ENCODE measurements at regions not wholly inside any gene's neighbourhood (a gene's known extent, or its start where the extent isn't known, plus 50 kb on each side); places are given as distances from the start of the nearest gene placed in this dataset.

- no peak for DNase-seq
Measured at GRCh38 chrX:10047631-10048030, 80.5 kb downstream of the CLDN34 start.

DNA sequence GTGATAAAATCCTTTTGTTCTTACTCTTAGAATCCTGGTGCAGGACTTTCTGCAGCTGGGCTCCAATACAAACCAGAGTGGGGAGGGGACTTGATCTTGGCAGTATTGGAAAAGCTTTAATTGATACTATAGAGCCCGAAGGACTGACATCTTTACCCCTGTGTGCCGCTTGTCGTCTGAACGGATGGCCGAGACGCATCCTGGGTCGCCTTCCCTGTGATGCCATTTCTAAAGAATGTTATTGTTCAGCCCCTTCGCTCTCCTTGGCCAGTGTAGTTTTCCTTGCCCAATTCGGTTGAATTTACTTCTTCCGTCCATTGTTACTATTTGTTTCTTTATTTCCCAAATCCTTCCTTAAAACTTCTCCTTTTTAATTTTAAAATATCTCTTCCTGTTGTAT, 80.9 kb downstream of the CLDN34 start:
- DNase-seq: no peak

DNA sequence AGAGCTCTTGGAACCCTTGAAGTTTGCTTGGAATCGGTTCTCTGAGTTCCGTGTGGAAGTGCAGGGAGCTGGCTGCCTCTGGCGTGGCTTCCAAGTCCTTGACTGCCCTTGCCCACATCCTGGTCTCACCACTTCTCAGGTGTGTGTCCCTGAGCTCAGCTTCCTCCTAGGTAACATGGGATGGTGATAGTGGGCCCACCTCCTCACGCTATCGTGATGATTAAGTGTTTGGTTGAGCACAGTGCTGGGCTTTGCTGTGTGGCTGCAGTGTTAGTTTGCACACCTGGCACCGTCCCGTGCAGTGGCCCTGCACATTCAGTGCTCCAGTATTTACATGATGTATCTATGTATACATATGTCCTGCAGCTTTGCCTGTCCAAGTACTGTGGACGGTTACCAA, 81.5 kb downstream of the CLDN34 start:
- DNase-seq: peak; percentile 70

DNA sequence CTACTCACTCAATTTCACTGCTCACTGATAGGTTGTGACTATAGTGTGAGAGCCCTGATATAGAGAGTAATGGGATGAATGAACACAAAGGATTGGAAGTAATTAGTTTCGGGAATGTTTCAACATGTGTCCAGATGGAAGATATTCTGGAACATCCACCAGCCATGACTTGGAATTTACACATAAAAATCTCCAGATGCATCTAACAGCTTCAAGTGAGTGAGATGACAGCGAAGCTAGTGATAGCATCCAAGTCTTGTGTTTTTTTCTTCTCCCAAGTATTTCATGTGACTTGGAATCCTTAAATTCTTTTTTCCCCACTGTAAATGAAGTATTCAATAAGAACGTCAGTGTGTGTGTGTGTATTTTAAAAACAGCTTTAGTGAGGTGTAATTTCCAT, 82.1 kb downstream of the CLDN34 start:
- no peak for DNase-seq

GRCh38 chrX:10050481-10050880, 83.3 kb downstream of the CLDN34 start:
- DNase-seq: no peak

DNA sequence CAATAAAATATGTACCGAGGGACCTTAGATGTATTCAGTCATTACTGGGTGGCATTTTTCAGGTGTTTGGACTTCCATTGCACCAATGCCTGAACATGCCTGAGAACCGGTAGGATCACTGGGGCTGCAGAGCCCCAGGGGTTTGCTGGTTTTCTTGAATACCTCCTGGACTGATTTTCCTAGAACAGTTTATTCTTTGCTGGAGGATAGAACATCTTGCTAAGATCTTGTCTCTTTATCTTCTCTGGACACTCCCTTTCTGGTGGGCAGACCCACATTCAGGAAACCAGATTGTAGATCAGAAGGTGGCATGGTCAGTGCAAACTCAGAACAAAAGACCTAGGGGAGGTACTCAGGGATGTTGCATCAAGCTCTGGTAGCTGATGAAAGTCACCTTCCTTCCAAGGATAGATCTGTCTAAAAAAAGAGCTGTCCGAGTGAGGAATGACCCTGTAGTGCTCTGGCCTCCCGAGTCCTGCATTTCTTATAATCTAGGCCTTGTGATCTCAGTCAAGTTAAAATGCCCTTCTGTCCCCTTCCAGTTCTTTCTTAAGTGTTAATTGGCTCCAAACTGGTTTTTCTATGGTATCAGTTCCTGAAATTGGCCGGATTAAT, 84.8 kb downstream of the CLDN34 start:
- DNase-seq: no peak

GRCh38 chrX:10052906-10053625, 85.9 kb downstream of the CLDN34 start:
- DNase-seq: no peak

GRCh38 chrX:10054396-10054795, 87.2 kb downstream of the CLDN34 start:
- DNase-seq: no peak

GRCh38 chrX:10055430-10055829, 88.3 kb downstream of the CLDN34 start:
- DNase-seq: no peak

GRCh38 chrX:10062352-10062751, 94.4 kb upstream of the CLCN4 start:
- DNase-seq: no peak

DNA sequence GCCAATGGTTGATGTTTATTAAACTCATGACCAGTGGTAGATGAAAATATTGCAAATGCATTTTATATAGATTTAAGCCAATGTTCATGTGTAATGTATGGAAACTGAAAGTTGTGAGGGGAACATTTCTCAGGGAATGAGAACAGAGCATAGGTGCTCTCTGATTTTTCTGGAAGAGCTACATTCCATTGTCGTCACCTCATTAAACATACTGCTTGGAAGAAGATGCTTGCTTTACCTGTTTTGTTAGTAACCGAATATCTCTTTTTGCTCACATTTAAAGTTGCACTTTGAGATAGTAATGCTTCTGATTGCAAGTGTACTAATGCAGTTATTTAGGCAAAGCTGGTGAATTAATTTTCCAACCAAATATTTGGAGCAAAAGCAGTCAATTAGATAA, 93.8 kb upstream of the CLCN4 start:
- DNase-seq: no peak

DNA sequence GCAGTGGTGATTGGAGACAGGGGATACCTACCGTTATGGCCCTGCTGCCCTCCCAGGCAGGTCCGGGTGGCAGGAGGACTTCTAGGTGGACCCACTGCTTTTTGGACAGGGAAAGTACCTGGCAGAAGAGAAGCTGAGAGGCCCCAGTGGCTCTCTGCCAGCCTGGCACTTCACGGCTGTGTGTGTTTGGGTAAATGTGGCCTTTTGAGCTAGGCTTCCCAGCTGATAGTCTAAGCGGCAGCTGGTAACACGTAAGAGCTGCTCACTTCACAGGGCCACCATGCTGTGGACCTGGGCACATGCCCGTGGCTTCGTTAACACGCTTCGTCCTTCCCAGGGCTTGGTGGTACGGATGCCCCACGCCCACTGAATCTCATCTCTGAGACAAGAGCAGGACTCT, 92.0 kb upstream of the CLCN4 start:
- no peak for DNase-seq

GRCh38 chrX:10070714-10071436, 85.9 kb upstream of the CLCN4 start:
- no peak for DNase-seq

DNA sequence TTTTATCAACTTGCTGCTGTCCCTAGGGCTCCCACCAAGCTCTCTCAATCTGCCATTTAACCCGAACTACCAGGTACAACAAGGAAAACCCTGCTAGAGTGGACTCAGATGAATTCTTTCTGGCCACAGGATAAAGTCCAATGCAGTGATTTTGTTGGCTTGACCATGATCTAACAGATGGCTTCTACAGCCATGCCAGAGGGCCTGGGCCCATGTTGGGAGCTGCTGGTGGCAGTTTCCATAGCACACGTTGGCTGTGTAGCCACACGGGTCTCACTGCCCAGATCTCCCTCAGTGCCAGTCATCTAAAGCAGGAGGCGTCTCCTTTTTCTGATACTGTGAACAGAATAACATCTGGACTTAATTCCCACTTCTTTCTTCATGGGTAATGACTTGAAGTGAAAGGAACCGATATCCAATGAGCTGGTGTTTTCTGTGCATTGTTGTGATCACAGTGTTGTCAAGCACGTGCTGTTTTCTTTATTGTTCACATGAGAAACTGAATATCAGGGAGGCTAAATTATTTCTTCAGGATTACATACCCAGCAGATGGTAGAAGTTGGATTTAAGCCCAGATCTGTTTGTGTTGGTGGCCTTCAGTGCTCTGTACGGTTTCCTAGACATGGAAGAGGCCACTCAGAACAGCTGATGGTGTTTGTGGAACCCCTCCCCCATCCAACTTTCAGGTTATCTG, 85.2 kb upstream of the CLCN4 start:
- peak; percentile 24 for DNase-seq

DNA sequence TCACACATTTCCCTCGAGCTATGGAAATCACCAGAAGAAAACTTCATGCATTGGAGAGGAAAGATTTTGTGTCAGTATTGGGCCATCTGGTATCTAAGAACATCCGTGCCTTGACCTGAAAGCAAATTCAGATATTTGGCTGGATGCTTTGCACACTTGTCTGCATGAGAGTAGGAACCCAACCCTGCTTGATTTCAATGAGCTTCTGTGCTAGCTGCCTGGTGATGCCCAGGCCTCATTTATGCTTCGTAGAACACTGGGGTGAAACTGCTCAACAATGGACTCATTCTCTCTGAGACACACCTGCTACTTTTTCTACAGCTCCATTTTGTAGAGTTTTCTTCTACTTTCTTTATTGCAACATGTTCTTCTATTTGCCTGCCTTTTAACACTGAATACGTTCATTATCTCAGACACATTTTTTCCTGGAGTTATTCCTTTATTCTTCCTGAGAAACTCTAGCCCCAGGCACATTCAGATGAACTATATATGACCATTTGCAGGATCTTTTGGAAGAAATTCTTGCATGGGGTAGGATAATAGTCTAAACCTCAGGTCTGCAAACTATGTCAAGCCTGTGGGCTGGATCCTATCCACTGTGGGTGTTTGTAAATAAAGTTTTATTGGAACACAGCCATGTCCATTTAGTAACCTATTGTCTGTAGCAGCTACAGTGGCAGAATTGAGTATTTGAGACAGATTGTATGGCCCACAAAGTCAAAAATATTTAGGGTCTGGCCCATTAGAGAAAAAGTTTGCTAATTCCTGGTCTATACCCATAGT, 83.8 kb upstream of the CLCN4 start:
- DNase-seq: no peak

GRCh38 chrX:10073671-10074070, 83.1 kb upstream of the CLCN4 start:
- no peak for DNase-seq

GRCh38 chrX:10074241-10074941, 82.4 kb upstream of the CLCN4 start:
- no peak for DNase-seq

DNA sequence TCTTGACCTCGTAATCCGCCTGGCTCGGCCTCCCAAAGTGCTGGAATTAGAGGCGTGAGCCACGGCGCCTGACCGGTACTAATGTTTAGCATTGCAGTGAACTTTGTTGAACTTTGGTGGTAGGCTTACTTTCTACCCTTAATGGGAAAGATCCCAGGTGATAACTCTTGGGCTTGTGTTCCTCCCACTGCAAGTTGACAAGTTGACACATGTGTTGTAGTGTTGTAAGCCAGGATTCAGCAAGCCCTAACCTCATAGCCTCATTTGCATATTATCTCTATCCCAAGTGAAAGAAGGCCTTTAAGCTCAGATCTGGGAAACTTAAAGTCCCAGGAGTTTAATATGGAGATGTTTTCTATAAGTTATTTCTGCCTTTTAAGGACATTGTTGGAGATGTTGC, 80.0 kb upstream of the CLCN4 start:
- no peak for DNase-seq

DNA sequence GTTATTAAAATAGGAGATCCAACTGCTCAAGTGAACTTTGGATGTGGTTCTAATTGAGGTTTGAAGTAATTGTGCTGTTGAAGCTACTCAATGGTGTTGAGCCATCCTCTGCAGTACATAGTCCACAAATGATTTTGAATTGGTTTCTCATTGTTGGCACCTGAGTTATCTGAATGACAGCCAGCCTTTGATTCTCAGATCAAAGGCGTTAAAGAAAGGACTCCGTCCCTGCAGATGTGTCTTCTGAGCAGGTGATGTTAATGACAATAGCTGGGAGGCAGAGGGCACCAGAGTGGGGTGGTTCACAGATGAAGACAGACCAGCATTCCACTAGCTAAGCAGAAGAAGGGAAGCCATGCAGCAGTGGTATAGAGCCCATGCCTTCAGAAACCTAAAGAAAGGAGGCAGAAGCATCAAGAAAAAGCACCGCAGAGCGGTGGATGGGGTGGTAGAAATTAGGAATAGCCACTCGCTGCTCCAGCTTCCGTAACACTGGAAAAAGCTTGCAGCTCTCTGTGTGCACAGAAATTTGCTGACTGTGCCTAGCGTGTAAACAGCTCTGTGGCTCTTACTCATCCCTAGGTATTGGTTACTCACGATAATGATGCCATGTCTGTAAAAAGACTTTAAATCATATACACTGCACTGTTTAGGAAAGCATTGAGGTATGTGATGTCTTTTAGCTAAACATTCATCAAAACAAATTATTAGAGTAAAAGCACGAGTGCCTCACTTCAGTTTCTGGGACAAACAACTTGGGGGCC, 79.2 kb upstream of the CLCN4 start:
- no peak for DNase-seq

DNA sequence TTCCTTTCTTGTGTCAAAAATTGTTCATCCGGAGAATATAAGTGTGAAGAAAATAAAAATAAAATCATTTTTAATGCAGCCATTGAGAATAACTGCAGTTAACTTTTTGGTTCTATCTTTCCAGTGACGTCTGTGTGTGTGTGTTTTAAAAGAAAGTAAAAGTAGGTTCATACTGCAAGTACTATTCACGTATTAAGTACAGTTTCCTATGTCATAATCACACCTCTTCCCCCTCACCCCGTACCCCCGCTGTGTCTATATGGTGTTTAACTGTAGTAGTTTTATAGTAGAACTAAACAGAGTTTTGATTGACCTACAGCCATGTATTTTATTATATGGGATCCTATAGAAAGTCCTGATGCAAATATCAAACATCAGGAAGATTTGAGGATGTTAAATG, 78.5 kb upstream of the CLCN4 start:
- DNase-seq: no peak

DNA sequence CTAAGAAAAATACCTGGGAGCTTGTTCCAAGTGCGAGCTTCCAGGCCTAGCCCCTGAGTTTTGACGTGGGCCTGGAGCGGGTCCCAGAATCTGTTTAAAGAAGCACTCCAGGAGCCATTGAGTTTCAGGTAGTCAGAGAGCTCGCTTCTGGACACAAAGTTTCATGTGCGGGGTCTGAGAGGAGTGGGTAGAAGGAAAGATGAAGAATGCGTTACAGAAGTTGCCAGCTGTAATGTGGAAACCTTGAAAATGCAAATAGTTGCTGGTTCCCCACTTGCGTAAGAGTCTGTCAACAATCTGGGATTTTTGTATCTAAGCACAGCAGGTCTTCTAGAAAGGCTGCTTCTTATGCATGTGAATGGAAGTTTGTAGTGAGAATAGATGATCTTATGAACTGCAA, 77.5 kb upstream of the CLCN4 start:
- DNase-seq: no peak

Measured in DMS53 (cell line).